Stimulated activated CD8-positive, alpha-beta memory T cell treated with anti-CD3 and anti-CD28 coated beads, Interleukin-15, amount 100 ng/mL, for 1 hour (primary cell): ENCODE measurements at regions not wholly inside any gene's neighbourhood (a gene's known extent, or its start where the extent isn't known, plus 50 kb on each side); places are given as distances from the start of the nearest gene placed in this dataset.
"Not testable (repeated sequence)": the region's sequence is repeated elsewhere in the genome, so short reads cannot be mapped to it uniquely, and the experiment has no call there.

ENCODE experiments used
- DNase-seq: peaks from one replicate; pipeline ENCODE4 v3.0.0-alpha.2; 2020; ENCODE audit warnings: low read depth

GRCh38 chr4:111037591-111038360 is 414.9 kb upstream of the PITX2 start:
- DNase-seq, result no peak

- DNase-seq, result no peak
These were observed 418.0 kb upstream of the PITX2 start for GRCh38 chr4:111040904-111041303.

GRCh38 chr4:111043286-111043685 is 420.4 kb upstream of the PITX2 start:
- no peak for DNase-seq

- DNase-seq, result no peak
These were observed 423.1 kb upstream of the PITX2 start for GRCh38 chr4:111045992-111046391.

- no peak for DNase-seq
These were observed 423.9 kb upstream of the PITX2 start for GRCh38 chr4:111046811-111047210.

GRCh38 chr4:111048316-111048715 is 425.4 kb upstream of the PITX2 start:
- no peak for DNase-seq

GRCh38 chr4:111064342-111064993 is 441.6 kb upstream of the PITX2 start:
- DNase-seq, result no peak

- no peak for DNase-seq
These were observed 443.1 kb upstream of the PITX2 start for GRCh38 chr4:111066001-111066400.

GRCh38 chr4:111066447-111066846 is 443.6 kb upstream of the PITX2 start:
- DNase-seq, result no peak

- DNase-seq, result no peak
These were observed 444.0 kb upstream of the PITX2 start for GRCh38 chr4:111066887-111067286.

GRCh38 chr4:111068883-111069282 is 446.0 kb upstream of the PITX2 start:
- no peak for DNase-seq

- DNase-seq, result no peak
These were observed 447.5 kb upstream of the PITX2 start for GRCh38 chr4:111070390-111070789.

- DNase-seq, result no peak
These were observed 451.7 kb upstream of the PITX2 start for GRCh38 chr4:111074523-111075114.

GRCh38 chr4:111076299-111076698 is 453.4 kb upstream of the PITX2 start:
- DNase-seq, result not testable (repeated sequence)

- DNase-seq, result no peak
These were observed 485.3 kb upstream of the PITX2 start for GRCh38 chr4:111108153-111108552.

GRCh38 chr4:111113591-111113990 is 490.7 kb upstream of the PITX2 start:
- DNase-seq, result no peak

GRCh38 chr4:111115881-111116280 is 493.0 kb upstream of the PITX2 start:
- DNase-seq, result no peak

- no peak for DNase-seq
These were observed 497.3 kb upstream of the PITX2 start for GRCh38 chr4:111120191-111120590.

GRCh38 chr4:111126340-111126739 is 503.5 kb upstream of the PITX2 start:
- DNase-seq, result no peak

- no peak for DNase-seq
These were observed 505.0 kb upstream of the PITX2 start for GRCh38 chr4:111127841-111128240.

GRCh38 chr4:111128327-111128726 is 505.4 kb upstream of the PITX2 start:
- no peak for DNase-seq

GRCh38 chr4:111136438-111136837 is 513.6 kb upstream of the PITX2 start:
- DNase-seq, result no peak

GRCh38 chr4:111136967-111137366 is 514.1 kb upstream of the PITX2 start:
- no peak for DNase-seq
